ENCODE measurements at regions not wholly inside any gene's neighbourhood (a gene's known extent, or its start where the extent isn't known, plus 50 kb on each side); places are given as distances from the start of the nearest gene placed in this dataset.
"Not testable (repeated sequence)": the region's sequence is repeated elsewhere in the genome, so short reads cannot be mapped to it uniquely, and the experiment has no call there.

DNA sequence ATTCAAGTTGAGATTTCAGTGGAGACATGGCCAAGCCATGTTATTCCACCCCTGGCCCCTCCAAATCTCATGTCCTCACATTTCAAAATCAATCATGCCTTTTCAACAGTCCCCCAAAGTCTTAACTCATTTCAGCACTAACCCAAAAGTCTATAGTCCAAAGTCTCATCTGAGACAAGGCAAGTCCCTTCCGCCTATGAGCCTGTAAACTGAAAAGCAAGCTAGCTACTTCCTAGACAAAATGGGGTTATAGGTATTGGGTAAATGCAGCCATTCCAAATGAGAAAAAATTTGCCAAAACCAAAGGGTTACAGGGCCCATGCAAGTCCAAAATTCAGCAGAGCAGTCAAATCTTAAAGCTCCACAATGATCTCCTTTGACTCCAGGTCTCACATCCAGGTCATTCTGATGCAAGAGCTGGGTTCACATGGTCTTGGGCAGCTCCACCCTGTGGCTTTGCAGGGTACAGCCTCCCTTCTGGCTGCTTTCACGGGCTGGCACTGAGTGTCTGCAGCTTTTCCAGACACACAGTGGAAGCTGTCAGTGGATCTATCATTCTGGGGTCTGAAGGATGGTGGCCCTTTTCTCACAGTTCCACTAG lies 95.7 kb downstream of the MTNR1B start:
- not testable (repeated sequence) for TF ChIP-seq POLR2AphosphoS5 (IDR thresholded peaks at IDR 0.05; ENCODE audit: borderline replicate concordance, low read depth, low read length); EZH2 (IDR thresholded peaks at IDR 0.05); FOXP2 (optimal IDR thresholded peaks at IDR 0.05; ENCODE audit: control extremely low read depth, extremely low read length, insufficient read depth)
